Astrocyte of the spinal cord (primary cell): ENCODE measurements at regions not wholly inside any gene's neighbourhood (a gene's known extent, or its start where the extent isn't known, plus 50 kb on each side); places are given as distances from the start of the nearest gene placed in this dataset.
"Not testable (repeated sequence)": the region's sequence is repeated elsewhere in the genome, so short reads cannot be mapped to it uniquely, and the experiment has no call there.

Experiments used
- DNase-seq: peaks from one replicate; pipeline ENCODE4 v3.0.0; 2011; ENCODE audit warnings: low read depth, low spot score
- H3K4me3 ChIP-seq: 2 replicates; pipeline ENCODE4 v1.5.1; 2011; ENCODE audit warnings: low read depth, mild to moderate bottlenecking, low read length, moderate library complexity
- in situ Hi-C: cut with HindIII; loops from 2 replicates; pipeline ENCODE4 v1.10.0; 2017; ENCODE audit warnings: low sequenced_read_pairs
- TF ChIP-seq, protein P1 (sequence below): IDR thresholded peaks from 2 replicates; pipeline ENCODE4 v1.5.1; 2012; ENCODE audit warnings: low read depth, mild to moderate bottlenecking, low read length, inconsistent platforms

DNA sequence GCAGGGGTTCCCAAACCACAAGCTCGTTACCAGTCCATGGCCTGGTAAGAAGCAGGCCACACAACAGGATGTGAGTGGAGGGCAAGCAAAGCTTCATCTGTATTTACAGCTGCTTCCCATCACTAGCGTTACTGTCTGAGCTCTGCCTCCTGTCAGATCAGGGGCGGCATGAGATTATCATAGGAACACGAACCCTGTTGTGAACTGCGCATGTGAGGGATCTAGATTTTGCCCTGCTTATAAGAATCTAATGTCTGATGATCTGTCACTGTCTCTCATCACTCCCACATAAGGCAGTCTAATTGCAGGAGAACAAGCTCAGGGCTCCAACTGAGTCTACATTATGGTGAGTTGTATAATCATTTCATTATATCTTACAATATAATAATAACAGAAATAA lies 677.4 kb upstream of the SLITRK6 start:
- no peak for DNase-seq
- H3K4me3 ChIP-seq: no peak overlapping the region
- in situ Hi-C loops: no loop called here
- TF ChIP-seq, protein P1, sequence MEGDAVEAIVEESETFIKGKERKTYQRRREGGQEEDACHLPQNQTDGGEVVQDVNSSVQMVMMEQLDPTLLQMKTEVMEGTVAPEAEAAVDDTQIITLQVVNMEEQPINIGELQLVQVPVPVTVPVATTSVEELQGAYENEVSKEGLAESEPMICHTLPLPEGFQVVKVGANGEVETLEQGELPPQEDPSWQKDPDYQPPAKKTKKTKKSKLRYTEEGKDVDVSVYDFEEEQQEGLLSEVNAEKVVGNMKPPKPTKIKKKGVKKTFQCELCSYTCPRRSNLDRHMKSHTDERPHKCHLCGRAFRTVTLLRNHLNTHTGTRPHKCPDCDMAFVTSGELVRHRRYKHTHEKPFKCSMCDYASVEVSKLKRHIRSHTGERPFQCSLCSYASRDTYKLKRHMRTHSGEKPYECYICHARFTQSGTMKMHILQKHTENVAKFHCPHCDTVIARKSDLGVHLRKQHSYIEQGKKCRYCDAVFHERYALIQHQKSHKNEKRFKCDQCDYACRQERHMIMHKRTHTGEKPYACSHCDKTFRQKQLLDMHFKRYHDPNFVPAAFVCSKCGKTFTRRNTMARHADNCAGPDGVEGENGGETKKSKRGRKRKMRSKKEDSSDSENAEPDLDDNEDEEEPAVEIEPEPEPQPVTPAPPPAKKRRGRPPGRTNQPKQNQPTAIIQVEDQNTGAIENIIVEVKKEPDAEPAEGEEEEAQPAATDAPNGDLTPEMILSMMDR: no peak

DNA sequence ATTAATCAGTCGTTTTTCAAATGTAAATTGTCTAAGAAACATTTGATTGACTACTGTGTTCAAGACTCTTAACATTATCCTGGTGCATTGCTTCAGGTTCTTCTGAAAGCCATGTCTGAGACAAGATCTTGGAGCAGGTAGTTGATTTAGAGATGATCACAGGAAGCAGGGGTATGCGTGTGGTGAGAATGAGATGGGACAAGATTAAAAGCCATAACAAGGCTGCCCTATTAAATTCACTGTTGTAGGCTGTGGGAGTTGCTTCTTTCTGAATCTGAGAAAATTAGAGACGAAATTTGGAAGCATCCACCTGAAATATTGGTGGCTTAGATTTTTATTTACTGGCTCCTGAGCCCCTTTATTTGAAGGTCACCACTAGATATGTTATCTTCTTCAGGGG lies 687.4 kb upstream of the SLITRK6 start:
- no peak for DNase-seq
- in situ Hi-C loops: no loop called here
- H3K4me3 ChIP-seq: no peak overlapping the region
- TF ChIP-seq, protein P1: no peak

DNA sequence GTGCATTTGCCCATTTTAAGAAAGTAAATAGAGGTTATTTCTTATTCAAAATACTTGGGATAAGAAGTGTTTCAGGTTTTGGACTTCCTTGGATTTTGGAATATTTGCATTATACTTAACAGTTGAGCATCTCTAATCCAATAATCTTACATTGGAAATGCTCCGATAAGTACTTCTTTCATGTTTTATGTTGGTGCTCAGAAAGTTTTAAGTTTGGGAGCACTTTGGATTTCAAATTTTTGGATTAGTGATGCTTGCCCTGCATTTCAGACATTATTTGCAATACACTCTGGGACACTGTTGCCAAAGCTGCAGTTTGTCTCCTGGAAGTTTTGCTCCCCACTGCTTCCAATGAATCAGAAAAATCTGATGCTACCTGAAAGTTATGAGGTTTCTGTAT lies 691.9 kb upstream of the SLITRK6 start:
- TF ChIP-seq, protein P1: no peak
- in situ Hi-C loops: no loop called here
- no peak overlapping the region for H3K4me3 ChIP-seq
- no peak for DNase-seq

DNA sequence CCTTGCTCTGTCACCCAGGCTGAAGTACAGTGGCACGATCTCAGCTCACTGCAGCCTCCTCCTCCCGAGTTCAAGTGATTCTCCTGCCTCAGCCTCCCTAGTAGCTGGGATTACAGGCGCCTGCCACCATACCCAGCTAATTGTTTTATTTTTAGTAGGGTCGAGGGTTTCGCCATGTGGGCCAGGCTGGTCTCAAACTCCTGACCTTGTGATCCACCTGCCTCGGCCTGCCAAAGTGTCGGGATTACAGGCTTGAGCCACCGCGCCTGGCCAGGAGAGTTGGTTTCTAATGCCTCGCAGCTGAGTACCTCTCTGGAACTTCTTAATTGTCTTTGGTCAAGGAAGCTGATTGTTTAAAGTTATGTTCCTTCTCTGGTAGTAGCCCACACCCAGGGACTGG lies 702.7 kb upstream of the SLITRK6 start:
- DNase-seq, in situ Hi-C loops, H3K4me3 ChIP-seq: not testable (repeated sequence)

DNA sequence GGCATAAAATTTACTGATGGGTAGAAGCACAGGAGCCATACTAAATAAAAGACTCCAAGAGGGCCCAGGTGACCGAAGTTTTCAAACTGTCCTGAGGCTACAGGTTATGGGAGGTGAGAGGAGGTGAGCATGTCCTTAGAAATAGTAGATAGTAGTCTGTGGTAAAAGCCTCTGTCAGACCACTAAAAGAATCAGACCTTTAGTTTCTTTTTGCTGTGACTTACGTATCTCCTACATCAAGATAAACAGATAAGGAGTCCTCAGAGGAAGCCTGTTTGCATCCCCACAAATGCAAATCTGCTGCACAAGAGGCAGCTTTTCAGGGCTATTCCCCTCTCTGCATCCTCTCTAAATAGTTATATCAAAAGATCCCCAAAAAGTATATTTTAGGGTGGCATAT lies 711.6 kb upstream of the SLITRK6 start:
- DNase-seq: no peak
- in situ Hi-C loops: no loop called here
- H3K4me3 ChIP-seq: no peak overlapping the region
- TF ChIP-seq, protein P1: no peak

DNA sequence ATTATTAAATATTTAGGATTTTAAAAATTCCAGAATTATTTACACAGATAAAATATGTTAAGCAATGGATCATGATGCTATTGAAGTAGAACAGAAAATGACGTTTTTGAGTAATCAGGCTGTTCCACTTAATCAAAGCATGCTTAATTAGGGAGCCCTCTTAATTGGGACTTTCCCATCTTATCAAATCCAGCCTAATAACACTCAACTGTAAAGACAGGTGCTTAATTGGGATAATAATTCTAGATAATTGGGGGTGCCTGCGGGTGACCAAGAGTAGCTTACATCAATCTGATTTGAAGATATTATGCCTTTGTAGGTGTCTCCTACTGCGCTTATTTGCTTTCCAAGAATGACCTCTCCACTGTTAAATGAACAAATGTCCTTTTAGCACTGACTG lies 742.2 kb upstream of the SLITRK6 start:
- in situ Hi-C loops: no loop called here
- TF ChIP-seq, protein P1: no peak
- H3K4me3 ChIP-seq: no peak overlapping the region
- no peak for DNase-seq

DNA sequence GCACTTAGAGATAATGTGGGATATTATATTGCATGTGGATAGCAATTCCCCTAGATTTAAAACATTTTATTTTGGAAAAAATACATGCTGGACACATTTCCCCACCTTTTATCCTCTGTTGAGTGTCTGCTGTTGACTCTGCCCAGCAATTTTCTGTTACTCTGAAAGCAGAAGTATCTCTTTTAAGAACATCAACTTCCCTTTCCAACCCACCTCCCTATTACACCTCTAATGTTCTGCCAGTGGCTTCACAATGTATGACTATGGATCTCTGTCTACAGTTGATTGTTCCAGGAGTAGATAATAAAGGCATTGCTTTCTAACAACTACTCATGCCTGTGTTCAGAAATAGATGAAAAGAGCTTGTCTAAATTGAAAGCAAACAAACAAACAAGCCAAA lies 754.8 kb upstream of the SLITRK6 start:
- in situ Hi-C loops: no loop called here
- H3K4me3 ChIP-seq: no peak overlapping the region
- TF ChIP-seq, protein P1: no peak
- no peak for DNase-seq
